ENCODE measurements at regions not wholly inside any gene's neighbourhood (a gene's known extent, or its start where the extent isn't known, plus 50 kb on each side); places are given as distances from the start of the nearest gene placed in this dataset.

- no peak for DNase-seq
These were observed 215.5 kb upstream of the TMEM161B start for GRCh38 chr5:88483964-88484672.

- no peak for DNase-seq
These were observed 212.3 kb upstream of the TMEM161B start for GRCh38 chr5:88480801-88481499.

- no peak for DNase-seq
These were observed 211.6 kb upstream of the TMEM161B start for GRCh38 chr5:88480245-88480644.

- no peak for DNase-seq
These were observed 205.9 kb upstream of the TMEM161B start for GRCh38 chr5:88474574-88474973.

GRCh38 chr5:88470745-88471144 is 202.1 kb upstream of the TMEM161B start:
- no peak for DNase-seq

- DNase-seq, result no peak
These were observed 191.3 kb upstream of the TMEM161B start for GRCh38 chr5:88459971-88460370.

- DNase-seq, result no peak
These were observed 184.2 kb upstream of the TMEM161B start for GRCh38 chr5:88452820-88453219.

- DNase-seq, result no peak
These were observed 181.6 kb upstream of the TMEM161B start for GRCh38 chr5:88450239-88450638.

- DNase-seq, result no peak
These were observed 169.4 kb upstream of the TMEM161B start for GRCh38 chr5:88438006-88438405.

- no peak for DNase-seq
These were observed 167.6 kb upstream of the TMEM161B start for GRCh38 chr5:88436290-88436689.

- no peak for DNase-seq
These were observed 160.0 kb upstream of the TMEM161B start for GRCh38 chr5:88428633-88429032.

- DNase-seq, result no peak
These were observed 157.8 kb upstream of the TMEM161B start for GRCh38 chr5:88426441-88426840.

GRCh38 chr5:88425124-88425523 is 156.5 kb upstream of the TMEM161B start:
- DNase-seq, result no peak

GRCh38 chr5:88419931-88420330 is 151.3 kb upstream of the TMEM161B start:
- no peak for DNase-seq

- no peak for DNase-seq
These were observed 138.7 kb upstream of the TMEM161B start for GRCh38 chr5:88407341-88407740.

- DNase-seq, result no peak
These were observed 137.1 kb upstream of the TMEM161B start for GRCh38 chr5:88405783-88406182.

GRCh38 chr5:88404405-88404804 is 135.8 kb upstream of the TMEM161B start:
- no peak for DNase-seq

GRCh38 chr5:88401686-88402085 is 133.0 kb upstream of the TMEM161B start:
- DNase-seq, result no peak

- DNase-seq, result no peak
These were observed 132.6 kb upstream of the TMEM161B start for GRCh38 chr5:88401228-88401627.

GRCh38 chr5:88399561-88399960 is 130.9 kb upstream of the TMEM161B start:
- DNase-seq, result no peak

- no peak for DNase-seq
These were observed 129.7 kb upstream of the TMEM161B start for GRCh38 chr5:88398316-88398715.

- no peak for DNase-seq
These were observed 128.2 kb upstream of the TMEM161B start for GRCh38 chr5:88396751-88397281.

- no peak for DNase-seq
These were observed 127.4 kb upstream of the TMEM161B start for GRCh38 chr5:88396000-88396535.

- DNase-seq, result no peak
These were observed 126.6 kb upstream of the TMEM161B start for GRCh38 chr5:88395264-88395663.

Data from stimulated activated CD4-positive, alpha-beta T cell treated with anti-CD3 and anti-CD28 coated beads, Interleukin-4, amount 100 ng/mL, for 4 hours (primary cell).